AG04450 (cell line): ENCODE measurements at regions not wholly inside any gene's neighbourhood (a gene's known extent, or its start where the extent isn't known, plus 50 kb on each side); places are given as distances from the start of the nearest gene placed in this dataset.
"Not testable (repeated sequence)": the region's sequence is repeated elsewhere in the genome, so short reads cannot be mapped to it uniquely, and the experiment has no call there.

Experiments used
- CTCF ChIA-PET: fragments of 300-600, 350-600 bp; formaldehyde crosslinking; extraction: SDS; loops from one replicate; lab custom pipeline; 2022; ENCODE audit warnings: antibody characterized with exemption, inconsistent platforms; lab: Charles Lee
- POLR2A ChIA-PET: fragments of 350-600 bp; formaldehyde crosslinking; extraction: SDS; loops from one replicate; lab custom pipeline; 2021; ENCODE audit warnings: antibody characterized with exemption, inconsistent platforms; lab: Yijun Ruan, JAX
- DNase-seq: peaks from one replicate; pipeline ENCODE4 v3.0.0-alpha.2; 2011; ENCODE audit warnings: low read depth, low spot score
- H3K27ac ChIP-seq: one replicate; pipeline ENCODE4 v1.5.1; 2012; ENCODE audit warnings: low read depth, low read length, control low read depth
- H3K27me3 ChIP-seq: one replicate; pipeline ENCODE4 v1.6.0; 2012; ENCODE audit warnings: low read length; ENCODE audit not compliant: control insufficient read depth, insufficient read depth
- H3K4me3 ChIP-seq: 2 replicates; pipeline ENCODE4 v1.5.1; 2011; ENCODE audit warnings: mild to moderate bottlenecking, low read depth, low read length, control low read depth
- H3K9me3 ChIP-seq: 2 replicates; pipeline ENCODE4 v1.5.1; 2012; ENCODE audit warnings: low read length; ENCODE audit not compliant: control insufficient read depth, insufficient read depth
- CTCF ChIP-seq: IDR thresholded peaks from 2 replicates; pipeline ENCODE4 v1.5.1; 2011; ENCODE audit warnings: low read depth, low read length, control low read depth, inconsistent platforms

- Histone ChIP-seq H3K27me3 (no peaks in the 10 kb centered on the region), H3K9me3 (no peaks in the 10 kb centered on the region), H3K27ac (no peak overlapping the region), H3K4me3 (no peak overlapping the region)
- no peak for TF ChIP-seq CTCF
- POLR2A ChIA-PET = no interaction called here
- CTCF ChIA-PET = no interaction called here
- DNase-seq = no peak
Measured at GRCh38 chr6:112939563-112939962, 592.4 kb downstream of the RFPL4B start.

- CTCF ChIA-PET = no interaction called here
Measured at GRCh38 chr6:112941613-112942012, 594.5 kb downstream of the RFPL4B start.

GRCh38 chr6:112946051-112946450, 598.9 kb downstream of the RFPL4B start:
- no peak for DNase-seq
- Histone ChIP-seq H3K4me3 (no peak overlapping the region), H3K27ac (no peak overlapping the region), H3K9me3 (no peaks in the 10 kb centered on the region), H3K27me3 (no peaks in the 10 kb centered on the region)
- ChIA-PET CTCF (interaction anchor here (0.9 to 1.1 kb wide), 2 partner anchors 10 to 17 kb away, joined by 3 to 4 read pairs; no protein-coding TSS in a partner anchor), POLR2A (interaction anchor here (1.1 kb wide), 1 partner anchor 11 kb away, joined by 6 read pairs; no protein-coding TSS in a partner anchor)
- TF ChIP-seq CTCF = no peak

More at GRCh38 chr6:112941613-112942012, 594.5 kb downstream of the RFPL4B start:
- Histone ChIP-seq H3K9me3 (no peaks in the 10 kb centered on the region), H3K4me3 (no peak overlapping the region), H3K27ac (no peak overlapping the region), H3K27me3 (no peaks in the 10 kb centered on the region)
- DNase-seq = no peak
- no peak for TF ChIP-seq CTCF
- POLR2A ChIA-PET = no interaction called here

- Histone ChIP-seq H3K27ac (no peak overlapping the region), H3K27me3 (no peaks in the 10 kb centered on the region), H3K4me3 (no peak overlapping the region), H3K9me3 (no peaks in the 10 kb centered on the region)
- DNase-seq = no peak
- CTCF ChIA-PET = no interaction called here
- TF ChIP-seq CTCF = no peak
- POLR2A ChIA-PET = no interaction called here
Measured at GRCh38 chr6:112947507-112947906, 600.4 kb downstream of the RFPL4B start.

GRCh38 chr6:112951829-112952228, 604.7 kb downstream of the RFPL4B start:
- no peak overlapping the region for H3K27ac ChIP-seq
- H3K27me3 ChIP-seq = no peaks in the 10 kb centered on the region
- no peak for TF ChIP-seq CTCF
- H3K4me3 ChIP-seq = no peak overlapping the region
- POLR2A ChIA-PET = no interaction called here
- no peak for DNase-seq
- no peaks in the 10 kb centered on the region for H3K9me3 ChIP-seq
- CTCF ChIA-PET = no interaction called here

- POLR2A ChIA-PET, H3K9me3 ChIP-seq, DNase-seq, H3K27me3 ChIP-seq, H3K4me3 ChIP-seq, H3K27ac ChIP-seq: not testable (repeated sequence)
- CTCF ChIA-PET = interaction anchor here (0.6 kb wide), 1 partner anchor 10 kb away, joined by 4 read pairs; no protein-coding TSS in a partner anchor
Measured at GRCh38 chr6:112955743-112956142, 608.6 kb downstream of the RFPL4B start.
